ENCODE measurements at regions not wholly inside any gene's neighbourhood (a gene's known extent, or its start where the extent isn't known, plus 50 kb on each side); places are given as distances from the start of the nearest gene placed in this dataset.

DNA sequence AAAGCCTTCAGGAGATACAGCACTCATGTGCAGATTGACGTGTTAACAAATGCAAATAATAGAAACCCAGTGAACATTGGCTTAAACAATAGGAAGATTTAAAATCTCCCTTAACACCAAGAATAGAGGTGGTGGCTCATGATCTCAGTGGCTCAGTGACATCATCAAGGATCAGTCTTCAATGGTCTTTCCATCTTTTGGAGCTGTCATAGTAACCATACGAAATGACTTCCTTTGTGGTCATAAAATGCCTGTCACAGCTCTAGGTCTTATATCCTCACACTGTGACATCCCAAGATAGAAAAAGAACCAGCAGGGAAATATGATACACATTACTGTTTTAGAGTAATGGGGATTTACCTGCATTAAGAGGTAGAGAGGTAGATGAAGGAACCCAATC, 59.6 kb upstream of the ACKR3 start:
- Histone ChIP-seq H3K9me3 (no peaks in the 10 kb centered on the region), H3K4me3 (replicated peaks in 1 of 3) (no peak overlapping the region), H3K27ac (no peak overlapping the region), H3K36me3 (no peaks in the 10 kb centered on the region), H3K27me3 (no peaks in the 10 kb centered on the region), H3K4me1 (peaks cover 25 to 28% of the 10 kb centered on the region in 2 donors)
- intact Hi-C loops (cut with DNase I): loop anchor here (10.0 kb wide), 1 partner anchor 55 kb away; the partner anchor contains the start of gene ACKR3
- TF ChIP-seq POLR2A (IDR thresholded peaks at IDR 0.05): no peak
- TF ChIP-seq, protein P1, sequence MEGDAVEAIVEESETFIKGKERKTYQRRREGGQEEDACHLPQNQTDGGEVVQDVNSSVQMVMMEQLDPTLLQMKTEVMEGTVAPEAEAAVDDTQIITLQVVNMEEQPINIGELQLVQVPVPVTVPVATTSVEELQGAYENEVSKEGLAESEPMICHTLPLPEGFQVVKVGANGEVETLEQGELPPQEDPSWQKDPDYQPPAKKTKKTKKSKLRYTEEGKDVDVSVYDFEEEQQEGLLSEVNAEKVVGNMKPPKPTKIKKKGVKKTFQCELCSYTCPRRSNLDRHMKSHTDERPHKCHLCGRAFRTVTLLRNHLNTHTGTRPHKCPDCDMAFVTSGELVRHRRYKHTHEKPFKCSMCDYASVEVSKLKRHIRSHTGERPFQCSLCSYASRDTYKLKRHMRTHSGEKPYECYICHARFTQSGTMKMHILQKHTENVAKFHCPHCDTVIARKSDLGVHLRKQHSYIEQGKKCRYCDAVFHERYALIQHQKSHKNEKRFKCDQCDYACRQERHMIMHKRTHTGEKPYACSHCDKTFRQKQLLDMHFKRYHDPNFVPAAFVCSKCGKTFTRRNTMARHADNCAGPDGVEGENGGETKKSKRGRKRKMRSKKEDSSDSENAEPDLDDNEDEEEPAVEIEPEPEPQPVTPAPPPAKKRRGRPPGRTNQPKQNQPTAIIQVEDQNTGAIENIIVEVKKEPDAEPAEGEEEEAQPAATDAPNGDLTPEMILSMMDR (IDR thresholded peaks at IDR 0.05): no peak
- 68 to 96% methylated on average over 2 of the region's 2 CpGs for whole genome bisulfite sequencing, 2 donors
- no peak for DNase-seq

DNA sequence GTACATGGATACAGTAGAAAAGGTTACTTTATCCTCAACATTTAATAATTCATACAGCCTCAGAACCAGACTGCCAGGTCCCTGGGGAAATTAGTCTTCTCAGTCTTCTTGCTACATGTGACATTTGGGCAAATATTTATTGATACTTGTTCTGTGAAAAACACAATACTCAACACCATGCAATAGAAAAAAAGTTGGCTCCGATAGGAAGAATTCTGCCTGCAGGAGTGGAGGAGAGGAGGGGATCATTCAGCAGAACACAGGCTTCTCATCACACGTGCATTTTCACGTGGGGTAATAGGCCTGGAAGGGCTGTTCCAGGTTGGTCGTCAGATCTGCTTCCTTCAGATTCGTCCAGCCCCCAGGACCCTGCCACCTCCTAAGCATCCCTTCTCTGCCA, 58.4 kb upstream of the ACKR3 start:
- Histone ChIP-seq H3K27ac (no peak overlapping the region), H3K27me3 (no peaks in the 10 kb centered on the region), H3K4me3 (replicated peaks in 1 of 3) (no peak overlapping the region), H3K36me3 (no peaks in the 10 kb centered on the region), H3K9me3 (no peaks in the 10 kb centered on the region), H3K4me1 (peaks cover 16 to 17% of the 10 kb centered on the region in 2 donors)
- no peak for DNase-seq
- TF ChIP-seq, protein P1 (IDR thresholded peaks at IDR 0.05): no peak
- TF ChIP-seq POLR2A (IDR thresholded peaks at IDR 0.05): no peak
- WGBS, 2 donors: 85 to 86% methylated on average over 5 of the region's 5 CpGs
- intact Hi-C loops (cut with DNase I): loop anchor here (10.0 kb wide), 1 partner anchor 54 kb away; the partner anchor contains the start of gene ACKR3

DNA sequence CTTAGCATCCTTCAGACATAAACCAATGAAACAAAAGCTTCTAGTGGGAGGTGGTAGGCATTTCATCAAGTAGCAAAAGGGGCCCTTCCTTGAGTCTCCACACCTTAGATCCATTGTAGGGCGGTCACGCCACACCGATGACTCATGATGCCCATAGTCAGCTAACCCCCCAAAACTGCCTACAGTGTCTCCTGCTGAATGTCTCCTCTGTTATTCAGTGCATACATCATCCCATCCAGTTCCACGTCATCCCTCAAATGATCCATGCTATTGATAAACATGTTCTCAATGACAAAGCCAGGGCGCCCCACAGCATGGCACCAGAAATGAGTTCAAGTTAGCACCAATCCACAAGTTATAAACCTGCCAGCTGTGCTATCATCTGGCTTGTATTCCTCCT, 57.4 kb upstream of the ACKR3 start:
- H3K4me3 ChIP-seq (replicated peaks in 1 of 3): no peak overlapping the region
- 98% methylated on average over 5 of the region's 5 CpGs for WGBS, 2 donors
- TF ChIP-seq, protein P1 (IDR thresholded peaks at IDR 0.05): no peak
- TF ChIP-seq POLR2A (IDR thresholded peaks at IDR 0.05): no peak
- peaks cover 12 to 16% of the 10 kb centered on the region in 2 donors for H3K4me1 ChIP-seq
- intact Hi-C loops (cut with DNase I): loop anchor here (10.0 kb wide), 1 partner anchor 53 kb away; the partner anchor contains the start of gene ACKR3
- peak overlapping the region; percentile 48 to 59 (median 55) for H3K27ac ChIP-seq
- no peak for DNase-seq
- no peaks in the 10 kb centered on the region for H3K36me3 ChIP-seq
- no peaks in the 10 kb centered on the region for H3K27me3 ChIP-seq
- no peaks in the 10 kb centered on the region for H3K9me3 ChIP-seq

DNA sequence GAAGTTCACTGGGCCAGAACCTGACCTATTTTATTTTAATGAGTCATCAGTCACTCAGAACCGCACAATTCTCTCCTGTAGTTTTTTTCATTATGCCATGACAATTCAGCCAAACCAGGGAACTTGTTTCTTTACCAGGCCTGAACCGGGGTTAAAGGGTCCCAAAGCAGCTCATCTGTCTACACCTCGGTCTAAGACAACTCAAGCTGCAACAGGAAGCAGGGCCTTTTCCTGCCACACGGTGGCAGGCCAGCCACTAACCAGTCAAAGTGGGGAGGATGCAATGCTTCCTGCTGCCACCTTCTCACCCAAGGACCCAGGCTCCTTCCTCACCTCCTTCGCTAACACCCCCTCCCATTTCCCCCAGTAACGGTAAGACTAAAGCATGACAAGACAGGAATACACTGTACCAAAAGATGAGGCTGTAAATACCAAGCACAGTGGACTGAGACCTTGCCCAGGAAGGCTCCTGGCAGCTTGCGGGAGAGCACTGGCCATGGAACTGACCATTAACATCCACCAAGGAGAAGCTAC, 56.7 kb upstream of the ACKR3 start:
- TF ChIP-seq POLR2A (IDR thresholded peaks at IDR 0.05): no peak
- TF ChIP-seq, protein P1 (IDR thresholded peaks at IDR 0.05): peak; percentile 54 to 84 (median 69)
- intact Hi-C loops (cut with DNase I): loop anchor here (10.0 kb wide), 1 partner anchor 52 kb away; the partner anchor contains the start of gene ACKR3
- H3K27ac ChIP-seq: peak overlapping the region; percentile 48 to 59 (median 55)

DNA sequence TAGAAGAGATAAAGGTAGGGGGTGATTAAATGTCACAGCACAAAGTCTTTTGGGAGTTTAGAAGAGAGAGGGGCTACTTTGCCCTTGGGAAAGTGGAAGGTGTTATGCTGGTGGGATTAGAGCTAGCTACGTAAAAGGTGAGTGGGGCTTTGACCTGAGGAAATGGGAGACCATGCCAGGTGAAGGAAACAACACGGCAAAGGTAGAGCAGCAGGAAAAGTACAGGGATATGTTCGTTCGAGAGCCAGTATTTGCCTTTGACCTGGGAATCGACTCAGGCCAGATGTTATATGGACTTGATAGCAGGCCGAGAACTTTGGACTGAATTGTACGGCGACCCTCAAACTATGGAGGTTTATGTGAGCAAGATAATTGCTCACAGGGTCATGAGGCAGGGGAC, 55.7 kb upstream of the ACKR3 start:
- no peak for DNase-seq
- Histone ChIP-seq H3K4me3 (replicated peaks in 1 of 3) (no peak overlapping the region), H3K4me1 (peaks cover 9 to 12% of the 10 kb centered on the region in 2 donors), H3K27me3 (no peaks in the 10 kb centered on the region), H3K36me3 (no peaks in the 10 kb centered on the region), H3K9me3 (no peaks in the 10 kb centered on the region), H3K27ac (no peak overlapping the region)
- intact Hi-C loops (cut with DNase I): loop anchor here (10.0 kb wide), 1 partner anchor 51 kb away; the partner anchor contains the start of gene ACKR3
- WGBS, 2 donors: 94 to 96% methylated on average over 8 of the region's 8 CpGs
- TF ChIP-seq POLR2A (IDR thresholded peaks at IDR 0.05): no peak
- TF ChIP-seq, protein P1 (IDR thresholded peaks at IDR 0.05): no peak

More for the DNA sequence above, 56.7 kb upstream of the ACKR3 start:
- WGBS, 2 donors: 22 to 23% methylated on average over 6 to 7 of the region's 7 CpGs
- H3K36me3 ChIP-seq: no peaks in the 10 kb centered on the region
- H3K9me3 ChIP-seq: no peaks in the 10 kb centered on the region
- H3K4me3 ChIP-seq (replicated peaks in 1 of 3): no peak overlapping the region
- H3K4me1 ChIP-seq: peaks cover 9 to 12% of the 10 kb centered on the region in 2 donors
- DNase-seq: peak; percentile 61 to 63
- H3K27me3 ChIP-seq: no peaks in the 10 kb centered on the region

All from thyroid gland (tissue), 4 donors.